ENCODE measurements at regions not wholly inside any gene's neighbourhood (a gene's known extent, or its start where the extent isn't known, plus 50 kb on each side); places are given as distances from the start of the nearest gene placed in this dataset.

DNA sequence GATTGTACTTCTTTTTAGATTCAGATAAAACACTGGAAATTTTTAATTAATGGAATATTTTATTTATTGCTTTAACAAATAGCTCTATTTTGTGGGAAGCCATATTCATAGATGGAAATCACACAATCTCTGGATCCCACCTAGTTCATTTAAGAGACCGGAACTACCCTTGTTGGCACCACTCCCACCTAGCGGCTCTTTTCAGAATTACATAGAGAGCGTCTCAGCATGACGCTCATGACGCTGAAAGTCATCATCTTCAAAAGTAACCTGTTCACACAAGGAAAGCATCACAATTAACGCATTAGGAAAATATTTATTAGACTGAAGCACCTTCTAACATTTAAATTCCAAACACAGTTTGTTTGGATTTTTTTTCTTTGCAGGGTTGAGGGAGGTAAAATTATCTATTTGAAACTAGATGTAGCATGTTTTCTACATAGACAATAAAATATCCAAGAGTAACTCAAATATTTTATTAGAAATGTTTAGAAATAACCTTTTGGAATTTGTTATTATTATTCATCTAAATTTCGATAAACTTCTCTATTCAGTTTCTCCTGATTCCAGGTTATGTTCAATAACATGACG is 214.9 kb upstream of the ARRDC4 start:
- Histone ChIP-seq H3K9me3 (replicated peaks in 1 of 11) (no peaks in the 10 kb centered on the region; a peak in 1 of 22 replicates), H3K27me3 (peaks cover 0 to 36% (median 8%) of the 10 kb centered on the region in 11 experiments; a peak in 16 of 22 replicates), H3K9ac (no peak overlapping the region), H3K4me2 (no peak overlapping the region), H4K20me1 (no peaks in the 10 kb centered on the region; a peak in 1 of 22 replicates), H3K4me1 (no peaks in the 10 kb centered on the region), H3K4me3 (no peak overlapping the region), H3K27ac (no peak overlapping the region), H3K36me3 (no peaks in the 10 kb centered on the region)
- TF ChIP-seq Cebpa-rat (IDR thresholded peaks at IDR 0.05), result no peak

DNA sequence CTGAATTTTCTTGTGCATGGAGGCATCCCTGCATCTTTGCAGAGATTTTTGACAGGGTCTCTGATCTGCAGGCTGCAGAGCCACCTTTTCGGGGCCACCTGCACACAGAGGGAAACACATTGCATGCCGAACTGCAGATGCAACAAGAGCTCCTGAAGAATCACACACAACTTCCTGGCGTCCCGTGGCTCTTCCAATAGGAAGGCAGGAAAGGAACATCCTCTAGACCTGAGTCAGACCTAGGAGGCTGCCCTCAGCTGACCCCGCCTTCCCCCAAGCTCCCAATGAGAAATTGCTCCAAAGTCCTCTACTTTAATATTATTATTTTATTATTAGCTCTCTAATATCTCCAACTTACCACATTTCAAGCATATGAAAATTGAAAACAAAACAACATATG is 213.2 kb upstream of the ARRDC4 start:
- Histone ChIP-seq H3K9ac (no peak overlapping the region), H3K4me1 (no peaks in the 10 kb centered on the region), H3K36me3 (no peaks in the 10 kb centered on the region), H3K9me3 (replicated peaks in 1 of 11) (no peaks in the 10 kb centered on the region; a peak in 1 of 22 replicates), H3K4me3 (no peak overlapping the region), H3K4me2 (no peak overlapping the region), H4K20me1 (no peaks in the 10 kb centered on the region; a peak in 1 of 22 replicates), H3K27ac (no peak overlapping the region), H3K27me3 (peaks cover 5 to 51% (median 23%) of the 10 kb centered on the region in 11 experiments; a peak in 18 of 22 replicates)
- no peak for TF ChIP-seq Cebpa-rat (IDR thresholded peaks at IDR 0.05)

DNA sequence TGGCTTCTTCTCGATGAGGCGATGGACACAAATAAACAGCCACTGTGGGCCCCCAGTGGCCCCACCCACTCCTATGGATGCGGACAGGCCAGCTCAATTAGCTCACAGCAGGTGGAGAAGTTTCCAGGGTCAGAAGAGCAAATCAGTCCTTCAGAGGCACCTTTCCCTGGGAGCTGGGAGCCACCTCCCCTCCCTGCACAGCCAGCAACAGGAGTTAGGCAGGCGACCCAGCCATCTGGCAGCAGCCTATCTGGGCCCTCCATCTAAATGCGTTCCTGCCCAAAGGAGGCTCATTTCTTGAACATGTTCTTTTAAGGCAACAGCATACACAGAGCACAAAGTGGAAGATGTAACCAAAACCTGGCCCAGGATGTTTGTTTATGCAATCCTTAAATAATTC is 211.9 kb upstream of the ARRDC4 start:
- Histone ChIP-seq H4K20me1 (no peaks in the 10 kb centered on the region; a peak in 1 of 22 replicates), H3K27me3 (peaks cover 5 to 53% (median 23%) of the 10 kb centered on the region in 11 experiments; a peak in 18 of 22 replicates), H3K36me3 (no peaks in the 10 kb centered on the region), H3K9ac (no peak overlapping the region), H3K9me3 (replicated peaks in 1 of 11) (no peaks in the 10 kb centered on the region), H3K4me1 (no peaks in the 10 kb centered on the region), H3K4me3 (no peak overlapping the region), H3K4me2 (no peak overlapping the region), H3K27ac (no peak overlapping the region)
- no peak for TF ChIP-seq Cebpa-rat (IDR thresholded peaks at IDR 0.05)

DNA sequence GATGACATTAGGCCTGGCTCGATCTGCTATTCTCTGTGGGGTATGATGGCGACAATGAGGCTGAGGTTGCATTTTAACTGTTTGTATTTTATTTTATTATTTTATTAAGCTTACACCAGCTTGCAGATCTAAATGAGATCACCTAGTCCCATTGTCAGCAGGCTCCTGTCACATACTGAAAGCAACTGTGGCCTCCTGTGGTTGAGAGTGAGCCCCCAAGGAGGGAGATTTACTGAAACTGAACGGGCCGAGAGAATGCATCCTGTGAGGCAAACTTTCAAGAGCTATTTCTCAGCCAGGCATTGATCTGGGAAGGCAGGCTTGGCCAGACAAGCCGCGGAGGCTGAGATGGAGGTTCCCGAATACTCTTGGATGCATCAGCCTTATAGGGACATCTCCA is 210.4 kb upstream of the ARRDC4 start:
- H3K4me2 ChIP-seq, result peak overlapping the region in 1 of 11 experiments; percentile 16; a peak in 1 of 22 replicates
- H3K4me3 ChIP-seq, result no peak overlapping the region
- no peak overlapping the region for H3K9ac ChIP-seq
- H3K36me3 ChIP-seq, result no peaks in the 10 kb centered on the region
- H3K4me1 ChIP-seq, result no peaks in the 10 kb centered on the region
- no peaks in the 10 kb centered on the region for H3K9me3 ChIP-seq (replicated peaks in 1 of 11)
- no peaks in the 10 kb centered on the region; a peak in 1 of 22 replicates for H4K20me1 ChIP-seq
- H3K27me3 ChIP-seq, result peaks cover 5 to 63% (median 23%) of the 10 kb centered on the region in 11 experiments; a peak in 18 of 22 replicates
- no peak overlapping the region for H3K27ac ChIP-seq
- TF ChIP-seq Cebpa-rat (IDR thresholded peaks at IDR 0.05), result no peak

DNA sequence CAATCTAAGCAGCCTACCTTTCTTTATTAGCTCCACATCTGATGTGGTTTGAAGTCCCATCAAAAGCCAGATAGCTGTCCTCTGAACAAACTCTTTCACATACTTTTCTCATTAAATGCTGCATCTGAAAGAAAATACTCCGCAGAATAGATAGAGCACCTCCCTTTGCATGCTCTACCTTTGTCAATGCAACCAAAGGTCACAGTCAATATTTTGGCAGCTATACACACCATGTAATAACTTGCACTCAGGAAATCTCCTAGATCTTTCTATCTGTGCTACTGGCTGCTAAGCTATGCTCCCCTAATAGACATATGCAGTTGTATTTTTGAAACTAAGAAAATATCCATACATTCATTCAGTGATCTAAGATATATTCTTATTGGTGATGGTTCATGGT is 204.8 kb upstream of the ARRDC4 start:
- peaks cover 0 to 12% (median 0%) of the 10 kb centered on the region in 11 experiments; a peak in 2 of 22 replicates for H4K20me1 ChIP-seq
- no peak overlapping the region for H3K9ac ChIP-seq
- no peak overlapping the region for H3K4me2 ChIP-seq
- no peak overlapping the region for H3K4me3 ChIP-seq
- H3K27ac ChIP-seq, result no peak overlapping the region
- H3K36me3 ChIP-seq, result no peaks in the 10 kb centered on the region
- no peak for TF ChIP-seq Cebpa-rat (IDR thresholded peaks at IDR 0.05)
- H3K9me3 ChIP-seq (replicated peaks in 1 of 11), result no peaks in the 10 kb centered on the region
- peaks cover 0 to 10% (median 0%) of the 10 kb centered on the region in 10 experiments; a peak in 8 of 20 replicates for H3K4me1 ChIP-seq
- peaks cover 3 to 74% (median 15%) of the 10 kb centered on the region in 11 experiments; a peak in 17 of 22 replicates for H3K27me3 ChIP-seq

DNA sequence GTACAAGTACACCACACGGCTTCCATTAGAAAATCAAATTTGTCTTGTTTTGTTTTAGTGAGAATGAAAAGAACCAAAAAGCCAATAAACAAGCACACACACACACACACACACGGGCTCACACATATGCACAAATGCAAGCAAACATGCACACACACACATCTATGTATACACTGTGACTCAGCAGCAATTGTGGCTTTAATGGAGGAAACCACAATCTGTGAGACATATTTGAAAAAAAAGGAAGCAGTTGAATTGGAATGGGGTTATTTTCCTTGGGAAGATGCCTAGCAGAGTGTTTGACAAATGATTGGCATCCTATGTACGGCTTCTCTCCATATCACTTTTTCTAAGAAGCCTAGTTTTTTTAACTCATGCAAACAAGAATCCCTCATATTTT is 201.1 kb upstream of the ARRDC4 start:
- H3K27me3 ChIP-seq, result peaks cover 0 to 83% (median 0%) of the 10 kb centered on the region in 11 experiments; a peak in 8 of 22 replicates
- no peak overlapping the region for H3K4me3 ChIP-seq
- TF ChIP-seq Cebpa-rat (IDR thresholded peaks at IDR 0.05), result no peak
- H3K9me3 ChIP-seq (replicated peaks in 1 of 11), result no peaks in the 10 kb centered on the region
- H3K27ac ChIP-seq, result no peak overlapping the region
- no peaks in the 10 kb centered on the region for H3K36me3 ChIP-seq
- H3K4me2 ChIP-seq, result peak overlapping the region in 5 of 11 experiments; percentile 19 to 39 (median 24); a peak in 7 of 22 replicates
- H3K9ac ChIP-seq, result no peak overlapping the region
- H3K4me1 ChIP-seq, result peaks cover 0 to 10% (median 0%) of the 10 kb centered on the region in 10 experiments; a peak in 8 of 20 replicates
- H4K20me1 ChIP-seq, result peaks cover 0 to 12% (median 0%) of the 10 kb centered on the region in 11 experiments; a peak in 3 of 22 replicates

DNA sequence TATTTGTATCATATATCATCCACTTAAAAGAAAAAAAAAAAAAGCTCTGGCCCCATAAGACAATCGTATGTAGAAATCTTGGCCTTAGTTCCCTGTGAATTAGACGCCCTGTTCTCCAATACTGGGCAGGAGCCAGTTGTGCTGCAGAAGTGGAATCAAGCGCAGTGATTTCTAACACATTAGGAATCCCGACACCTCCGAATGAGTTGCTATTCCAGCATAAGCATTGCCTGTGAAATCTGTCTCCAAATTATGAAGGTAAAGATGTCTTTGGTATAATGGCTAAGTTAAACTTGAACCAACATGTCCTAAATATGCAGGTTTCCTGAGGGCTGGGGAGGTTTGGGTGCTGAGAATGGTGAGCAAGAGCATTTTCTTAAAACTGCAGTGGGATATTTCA is 199.4 kb upstream of the ARRDC4 start:
- no peak for TF ChIP-seq Cebpa-rat (IDR thresholded peaks at IDR 0.05)
- peaks cover 0 to 10% (median 0%) of the 10 kb centered on the region in 10 experiments; a peak in 8 of 20 replicates for H3K4me1 ChIP-seq
- H3K4me3 ChIP-seq, result no peak overlapping the region
- no peak overlapping the region for H3K27ac ChIP-seq
- peaks cover 0 to 92% (median 0%) of the 10 kb centered on the region in 11 experiments; a peak in 8 of 22 replicates for H3K27me3 ChIP-seq
- H4K20me1 ChIP-seq, result peaks cover 0 to 11% (median 0%) of the 10 kb centered on the region in 11 experiments; a peak in 3 of 22 replicates
- H3K36me3 ChIP-seq, result no peaks in the 10 kb centered on the region
- no peak overlapping the region for H3K4me2 ChIP-seq
- H3K9me3 ChIP-seq (replicated peaks in 1 of 11), result no peaks in the 10 kb centered on the region
- H3K9ac ChIP-seq, result no peak overlapping the region

DNA sequence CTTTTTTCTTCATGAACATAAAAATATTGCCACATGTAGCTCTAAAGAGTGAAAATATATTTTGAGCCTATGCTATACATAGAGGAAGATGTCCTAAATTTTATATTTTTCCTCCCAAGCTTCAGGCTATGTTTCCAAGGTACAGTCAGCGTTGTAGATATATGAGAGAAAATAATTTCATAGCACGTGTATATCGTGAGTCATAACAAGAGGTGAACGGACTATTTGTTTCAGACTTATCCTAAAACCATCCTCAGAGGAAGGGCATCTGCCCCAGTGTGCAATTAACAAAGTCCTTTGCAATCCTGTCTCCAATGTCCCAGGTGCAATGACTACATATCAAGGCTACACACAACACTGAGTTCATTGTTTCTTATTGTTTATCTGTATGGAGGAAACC is 177.3 kb upstream of the ARRDC4 start:
- TF ChIP-seq Cebpa-rat (IDR thresholded peaks at IDR 0.05), result no peak
- Histone ChIP-seq H3K4me3 (no peak overlapping the region), H4K20me1 (no peaks in the 10 kb centered on the region), H3K4me2 (no peak overlapping the region), H3K36me3 (no peaks in the 10 kb centered on the region), H3K9ac (no peak overlapping the region), H3K27ac (no peak overlapping the region), H3K27me3 (no peaks in the 10 kb centered on the region), H3K4me1 (peaks cover 0 to 10% (median 4%) of the 10 kb centered on the region in 10 experiments; a peak in 9 of 20 replicates), H3K9me3 (replicated peaks in 1 of 11) (peaks cover 0 to 4% (median 0%) of the 10 kb centered on the region in 11 experiments; a peak in 2 of 22 replicates)

DNA sequence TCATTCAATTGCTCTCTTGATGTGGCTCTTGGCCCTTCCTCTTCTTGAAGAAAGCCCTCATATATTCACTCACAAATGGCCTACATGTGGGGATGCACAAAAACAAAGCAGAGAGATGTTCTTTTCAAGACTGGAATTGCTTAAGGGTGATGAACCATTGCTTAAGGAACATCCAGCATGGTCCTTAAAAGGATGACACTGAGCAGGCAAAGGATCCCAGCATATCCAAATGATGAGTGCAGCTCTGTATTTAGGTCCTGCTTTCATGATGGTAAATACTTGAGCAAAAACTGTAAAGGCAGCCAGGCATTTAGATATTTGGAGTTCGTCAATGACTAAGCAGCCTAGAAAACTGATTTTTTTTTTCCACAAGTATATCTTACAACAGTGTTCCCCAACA is 173.8 kb upstream of the ARRDC4 start:
- no peaks in the 10 kb centered on the region for H3K36me3 ChIP-seq
- H3K27me3 ChIP-seq, result no peaks in the 10 kb centered on the region
- no peaks in the 10 kb centered on the region for H4K20me1 ChIP-seq
- H3K4me3 ChIP-seq, result no peak overlapping the region
- no peak overlapping the region for H3K4me2 ChIP-seq
- H3K27ac ChIP-seq, result no peak overlapping the region
- no peak for TF ChIP-seq Cebpa-rat (IDR thresholded peaks at IDR 0.05)
- H3K9me3 ChIP-seq (replicated peaks in 1 of 11), result no peaks in the 10 kb centered on the region
- H3K9ac ChIP-seq, result no peak overlapping the region
- peaks cover 0 to 10% (median 4%) of the 10 kb centered on the region in 10 experiments; a peak in 9 of 20 replicates for H3K4me1 ChIP-seq

DNA sequence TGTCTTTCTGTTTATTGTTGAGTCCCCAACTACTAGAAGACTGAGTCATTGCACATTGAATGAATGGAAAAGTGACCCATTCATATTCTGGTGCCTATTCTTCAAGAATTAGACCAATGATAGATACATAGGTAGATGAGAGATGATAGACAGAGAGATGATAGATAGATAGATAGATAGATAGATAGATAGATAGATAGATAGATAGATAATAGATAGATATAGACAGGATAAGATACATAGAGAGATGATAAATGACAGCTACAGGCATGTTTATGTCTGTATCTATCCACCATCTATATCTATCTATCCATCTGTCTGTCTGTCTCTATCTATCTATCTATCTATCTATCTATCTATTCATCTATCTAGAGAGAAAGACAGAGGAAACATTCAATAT is 170.3 kb upstream of the ARRDC4 start:
- no peaks in the 10 kb centered on the region for H4K20me1 ChIP-seq
- H3K27me3 ChIP-seq, result no peaks in the 10 kb centered on the region
- H3K36me3 ChIP-seq, result no peaks in the 10 kb centered on the region
- no peak overlapping the region for H3K27ac ChIP-seq
- H3K9me3 ChIP-seq (replicated peaks in 1 of 11), result no peaks in the 10 kb centered on the region
- no peak overlapping the region for H3K9ac ChIP-seq
- no peaks in the 10 kb centered on the region for H3K4me1 ChIP-seq
- no peak overlapping the region for H3K4me3 ChIP-seq
- no peak overlapping the region for H3K4me2 ChIP-seq
- TF ChIP-seq Cebpa-rat (IDR thresholded peaks at IDR 0.05), result no peak

Data from BLaER1 treated with 17β-estradiol and CSF1 and Interleukin-3, amounts not matched to agents 10 nM and 100 nM (cell line).